MCF 10A (cell line): ENCODE measurements at regions not wholly inside any gene's neighbourhood (a gene's known extent, or its start where the extent isn't known, plus 50 kb on each side); places are given as distances from the start of the nearest gene placed in this dataset.

Experiments used
- BruUV-seq: library from RNA; stranded (reverse); fragments of 400-500 nt; replicated peaks from 2 replicates; lab custom pipeline; 2021; lab: Mats Ljungman, UMichigan
- CTCF ChIA-PET: fragments of 300-600 bp; sonication (Branson Sonifier 250); formaldehyde crosslinking; extraction: SDS; loops from one replicate; lab custom pipeline; 2021; ENCODE audit warnings: antibody characterized with exemption, inconsistent platforms; lab: Yijun Ruan, JAX
- POLR2A ChIA-PET: fragments of 300-600, 350-650 bp; sonication (Branson Sonifier 250); formaldehyde crosslinking; extraction: SDS; loops from one replicate; lab custom pipeline; 2020; ENCODE audit warnings: antibody characterized with exemption, inconsistent platforms; lab: Yijun Ruan, JAX
- DNase-seq: peaks from one replicate; pipeline ENCODE4 v3.0.0-alpha.2; 2018; ENCODE audit not compliant: unreplicated experiment
- H3K27ac Mint-ChIP-seq: one replicate; pipeline ENCODE4 v1.8.0; 2022; ENCODE audit warnings: mild to moderate bottlenecking, low read depth, mixed read lengths; ENCODE audit not compliant: unreplicated experiment
- H3K27me3 Mint-ChIP-seq: one replicate; pipeline ENCODE4 v1.8.0; 2022; ENCODE audit warnings: mixed read lengths; ENCODE audit not compliant: insufficient read depth, unreplicated experiment
- H3K36me3 Mint-ChIP-seq: one replicate; pipeline ENCODE4 v1.8.0; 2022; ENCODE audit warnings: mild to moderate bottlenecking, moderate library complexity, mixed read lengths; ENCODE audit not compliant: insufficient read depth, unreplicated experiment
- H3K4me1 Mint-ChIP-seq: one replicate; pipeline ENCODE4 v1.8.0; 2022; ENCODE audit warnings: mixed read lengths; ENCODE audit not compliant: insufficient read depth, unreplicated experiment
- H3K4me3 Mint-ChIP-seq: one replicate; pipeline ENCODE4 v1.8.0; 2022; ENCODE audit warnings: mild to moderate bottlenecking, moderate library complexity, mixed read lengths; ENCODE audit not compliant: unreplicated experiment
- H3K9me3 Mint-ChIP-seq: one replicate; pipeline ENCODE4 v1.8.0; 2022; ENCODE audit warnings: mixed read lengths; ENCODE audit not compliant: unreplicated experiment
- CTCF ChIP-seq: fragments of 200-600 bp; IDR thresholded peaks from one replicate; pipeline ENCODE4 v1.8.0; 2022; ENCODE audit warnings: antibody characterized with exemption, mild to moderate bottlenecking; ENCODE audit not compliant: unreplicated experiment
- intact Hi-C: fragments of 100-400 bp; cut with micrococcal nuclease; formaldehyde crosslinking; loops from 2 replicates; pipeline ENCODE4 v1.14.1; 2022

GRCh38 chr14:106487600-106487999 lies 961.2 kb downstream of the TMEM121 start:
- Mint-ChIP-seq H3K27ac (no peak overlapping the region), H3K4me3 (no peak overlapping the region), H3K4me1 (no peaks in the 10 kb centered on the region), H3K9me3 (no peaks in the 10 kb centered on the region), H3K36me3 (no peaks in the 10 kb centered on the region), H3K27me3 (peaks cover 8% of the 10 kb centered on the region)
- no peak for TF ChIP-seq CTCF
- BruUV-seq = no TSS peak
- ChIA-PET CTCF (interaction anchor here (1.3 kb wide), 1 partner anchor 70 kb away, joined by 4 read pairs; no protein-coding TSS in a partner anchor), POLR2A (interaction anchor here (1.2 kb wide), 1 partner anchor 27 kb away, joined by 3 read pairs; no protein-coding TSS in a partner anchor)
- intact Hi-C loops = no loop called here
- DNase-seq = no peak

GRCh38 chr14:106488291-106488690 lies 961.9 kb downstream of the TMEM121 start:
- TF ChIP-seq CTCF = no peak
- intact Hi-C loops = no loop called here
- H3K27ac Mint-ChIP-seq = no peak overlapping the region
- no TSS peak for BruUV-seq
- no peak for DNase-seq
- no peaks in the 10 kb centered on the region for H3K9me3 Mint-ChIP-seq
- no peaks in the 10 kb centered on the region for H3K4me1 Mint-ChIP-seq
- H3K27me3 Mint-ChIP-seq = peaks cover 8% of the 10 kb centered on the region
- ChIA-PET POLR2A (interaction anchor here (1.2 kb wide), 1 partner anchor 26 kb away, joined by 3 read pairs; no protein-coding TSS in a partner anchor), CTCF (interaction anchor here (1.3 kb wide), 1 partner anchor 71 kb away, joined by 4 read pairs; no protein-coding TSS in a partner anchor)
- H3K4me3 Mint-ChIP-seq = no peak overlapping the region
- H3K36me3 Mint-ChIP-seq = no peaks in the 10 kb centered on the region

- Mint-ChIP-seq H3K36me3 (no peaks in the 10 kb centered on the region), H3K27me3 (peaks cover 8% of the 10 kb centered on the region), H3K4me3 (no peak overlapping the region), H3K9me3 (no peaks in the 10 kb centered on the region), H3K27ac (no peak overlapping the region), H3K4me1 (peaks cover 4% of the 10 kb centered on the region)
- POLR2A ChIA-PET = no interaction called here
- no peak for DNase-seq
- no TSS peak for BruUV-seq
- CTCF ChIA-PET = no interaction called here
- no peak for TF ChIP-seq CTCF
- intact Hi-C loops = no loop called here
Observed at GRCh38 chr14:106489112-106489881, 962.9 kb downstream of the TMEM121 start.

- POLR2A ChIA-PET = no interaction called here
- H3K4me1 Mint-ChIP-seq = peaks cover 5% of the 10 kb centered on the region
- H3K27me3 Mint-ChIP-seq = peaks cover 17% of the 10 kb centered on the region
- H3K27ac Mint-ChIP-seq = no peak overlapping the region
- intact Hi-C loops = no loop called here
- no peaks in the 10 kb centered on the region for H3K36me3 Mint-ChIP-seq
- TF ChIP-seq CTCF = no peak
- CTCF ChIA-PET = no interaction called here
- DNase-seq = no peak
- H3K4me3 Mint-ChIP-seq = no peak overlapping the region
- BruUV-seq = no TSS peak
- H3K9me3 Mint-ChIP-seq = no peaks in the 10 kb centered on the region
Observed at GRCh38 chr14:106490442-106490841, 964.1 kb downstream of the TMEM121 start.
